Testis (tissue), 2 donors: ENCODE measurements at regions not wholly inside any gene's neighbourhood (a gene's known extent, or its start where the extent isn't known, plus 50 kb on each side); places are given as distances from the start of the nearest gene placed in this dataset.

Experiments
- DNase-seq: peaks from one replicate; pipeline ENCODE4 v3.0.0-alpha.2; 2019
- H3K27ac ChIP-seq, 2 donors: fragments of 200-600 bp; sonication (generic); one replicate each; pipeline ENCODE4 v1.5.1; 2019
- H3K27me3 ChIP-seq: fragments of 200-600 bp; sonication (generic); one replicate; pipeline ENCODE4 v1.5.1; 2019
- H3K36me3 ChIP-seq: fragments of 200-600 bp; sonication (generic); one replicate; pipeline ENCODE4 v1.5.1; 2017; ENCODE audit warnings: low read depth; ENCODE audit errors: missing control alignments
- H3K4me1 ChIP-seq: fragments of 200-600 bp; sonication (generic); one replicate; pipeline ENCODE4 v1.5.1; 2019
- H3K4me3 ChIP-seq, 2 donors: fragments of 200-600 bp; sonication (generic); one replicate each; pipeline ENCODE4 v1.5.1; 2017 to 2019
- H3K9me3 ChIP-seq: fragments of 200-600 bp; sonication (generic); one replicate; pipeline ENCODE4 v1.5.1; 2017
- CTCF ChIP-seq, 3 experiments: fragments of 450-650 bp in 2 of 3; fragments of 200-600 bp in 1 of 3; sonication (generic) in 1 of 3; IDR thresholded peaks; one replicate each; pipeline ENCODE4 v1.5.1; 2016 to 2019; ENCODE audit warnings: antibody characterized with exemption in 3 of 3, mild to moderate bottlenecking in 2 of 3, moderate library complexity in 1 of 3
- POLR2A ChIP-seq: fragments of 450-650 bp; IDR thresholded peaks from one replicate; pipeline ENCODE4 v1.6.1; 2017; ENCODE audit warnings: antibody characterized with exemption, mild to moderate bottlenecking, moderate library complexity
- WGBS, 2 donors: methylation state at CpG; one replicate each; pipeline ENCODE4 v1.1.5; 2018; 5-methylcytosine and 5-hydroxymethylcytosine counted together
- intact Hi-C: fragments of 100-400 bp; cut with DNase I; formaldehyde crosslinking; loops from one replicate; pipeline ENCODE4 v1.15.1; 2023; ENCODE audit warnings: low total_unique reads

- no peaks in the 10 kb centered on the region for H3K36me3 ChIP-seq
- no peak for TF ChIP-seq CTCF (IDR thresholded peaks at IDR 0.05)
- TF ChIP-seq POLR2A = no peak
- no peaks in the 10 kb centered on the region for H3K27me3 ChIP-seq
- no peak overlapping the region for H3K4me3 ChIP-seq
- WGBS, 2 donors = 46 to 53% methylated on average over 2 of the region's 2 CpGs
- intact Hi-C loops = no loop called here
- no peak overlapping the region for H3K27ac ChIP-seq
- DNase-seq = no peak
- H3K9me3 ChIP-seq = no peaks in the 10 kb centered on the region
- peaks cover 6% of the 10 kb centered on the region for H3K4me1 ChIP-seq
Measured at GRCh38 chr1:99361406-99361805, 97.1 kb downstream of the PLPPR4 start.

GRCh38 chr1:99363531-99363930 is 99.2 kb downstream of the PLPPR4 start:
- TF ChIP-seq CTCF (IDR thresholded peaks at IDR 0.05) = no peak
- TF ChIP-seq POLR2A = no peak
- no peak for DNase-seq
- no peak overlapping the region for H3K27ac ChIP-seq
- peaks cover 6% of the 10 kb centered on the region for H3K4me1 ChIP-seq
- no peaks in the 10 kb centered on the region for H3K36me3 ChIP-seq
- WGBS, 2 donors = 62 to 67% methylated on average over 2 of the region's 2 CpGs
- H3K9me3 ChIP-seq = no peaks in the 10 kb centered on the region
- H3K27me3 ChIP-seq = no peaks in the 10 kb centered on the region
- intact Hi-C loops = no loop called here
- no peak overlapping the region for H3K4me3 ChIP-seq

GRCh38 chr1:99365141-99365540 is 100.8 kb downstream of the PLPPR4 start:
- peaks cover 6% of the 10 kb centered on the region for H3K4me1 ChIP-seq
- no peak overlapping the region for H3K4me3 ChIP-seq
- intact Hi-C loops = no loop called here
- 68 to 77% methylated on average over 6 of the region's 6 CpGs for WGBS, 2 donors
- TF ChIP-seq CTCF (IDR thresholded peaks at IDR 0.05) = no peak
- TF ChIP-seq POLR2A = no peak
- no peaks in the 10 kb centered on the region for H3K27me3 ChIP-seq
- no peaks in the 10 kb centered on the region for H3K9me3 ChIP-seq
- H3K27ac ChIP-seq = no peak overlapping the region
- H3K36me3 ChIP-seq = no peaks in the 10 kb centered on the region
- no peak for DNase-seq

GRCh38 chr1:99365545-99365944 is 101.3 kb downstream of the PLPPR4 start:
- H3K27ac ChIP-seq = no peak overlapping the region
- DNase-seq = no peak
- no peaks in the 10 kb centered on the region for H3K27me3 ChIP-seq
- no peaks in the 10 kb centered on the region for H3K36me3 ChIP-seq
- 38 to 39% methylated on average over 1 of the region's 1 CpG for WGBS, 2 donors
- no peak overlapping the region for H3K4me3 ChIP-seq
- no peaks in the 10 kb centered on the region for H3K9me3 ChIP-seq
- intact Hi-C loops = no loop called here
- TF ChIP-seq POLR2A (no peak), CTCF (IDR thresholded peaks at IDR 0.05) (no peak)
- H3K4me1 ChIP-seq = peaks cover 6% of the 10 kb centered on the region

GRCh38 chr1:99369154-99369553 is 104.9 kb downstream of the PLPPR4 start:
- WGBS, 2 donors = 42 to 50% methylated on average over 1 to 2 of the region's 2 CpGs
- intact Hi-C loops = no loop called here
- Histone ChIP-seq H3K36me3 (no peaks in the 10 kb centered on the region), H3K27ac (no peak overlapping the region), H3K4me3 (no peak overlapping the region), H3K27me3 (no peaks in the 10 kb centered on the region), H3K9me3 (no peaks in the 10 kb centered on the region), H3K4me1 (peaks cover 6% of the 10 kb centered on the region)
- TF ChIP-seq POLR2A (no peak), CTCF (IDR thresholded peaks at IDR 0.05) (no peak)
- DNase-seq = no peak
